GM12874 (cell line): ENCODE measurements at regions not wholly inside any gene's neighbourhood (a gene's known extent, or its start where the extent isn't known, plus 50 kb on each side); places are given as distances from the start of the nearest gene placed in this dataset.

Source experiments
- CTCF ChIP-seq: IDR thresholded peaks from 2 replicates; pipeline ENCODE4 v1.5.1; 2011; ENCODE audit warnings: low read depth, mild to moderate bottlenecking, control low read depth, low read length, moderate library complexity; ENCODE audit not compliant: insufficient read depth

GRCh38 chr11:134975866-134976376, 563.9 kb upstream of the B3GAT1 start:
- no peak for TF ChIP-seq CTCF

DNA sequence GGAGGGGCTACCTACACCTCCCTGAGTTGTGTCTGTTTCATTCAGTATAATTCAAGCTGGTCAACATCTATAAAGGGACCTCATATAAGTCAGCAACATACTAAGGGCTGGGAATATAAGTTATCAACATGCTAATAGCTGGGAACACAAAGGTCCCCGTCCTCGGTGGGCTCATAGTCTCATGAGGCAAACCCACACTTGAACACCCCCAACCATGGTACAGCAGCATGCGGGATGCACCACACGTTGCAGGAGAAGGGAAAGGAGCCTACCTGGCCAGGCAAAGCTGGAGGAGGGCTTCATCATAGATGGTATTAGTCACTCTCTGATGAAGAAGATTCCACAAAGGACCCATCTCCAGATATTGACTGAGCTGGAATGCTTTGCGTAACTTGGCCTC, 561.8 kb upstream of the B3GAT1 start:
- no peak for TF ChIP-seq CTCF

DNA sequence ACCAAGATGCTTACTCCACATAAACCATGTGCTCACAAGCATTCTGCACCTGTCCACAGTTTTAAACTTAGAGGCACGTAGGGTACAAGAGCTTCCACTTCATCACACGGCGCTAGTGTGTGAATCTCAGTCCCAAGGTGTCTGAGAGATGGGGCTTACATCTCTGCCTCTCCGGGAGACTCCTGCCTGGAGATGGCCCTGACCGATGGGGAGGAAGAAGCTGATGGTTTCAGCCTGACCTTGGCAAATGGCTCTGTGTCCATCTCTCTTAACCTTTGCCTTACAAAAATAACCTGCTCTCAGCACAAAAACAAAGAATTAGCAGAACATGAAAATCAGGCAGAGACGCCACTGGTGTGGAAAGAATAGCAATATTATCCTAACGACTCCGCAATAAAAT, 559.3 kb upstream of the B3GAT1 start:
- TF ChIP-seq CTCF, result no peak

DNA sequence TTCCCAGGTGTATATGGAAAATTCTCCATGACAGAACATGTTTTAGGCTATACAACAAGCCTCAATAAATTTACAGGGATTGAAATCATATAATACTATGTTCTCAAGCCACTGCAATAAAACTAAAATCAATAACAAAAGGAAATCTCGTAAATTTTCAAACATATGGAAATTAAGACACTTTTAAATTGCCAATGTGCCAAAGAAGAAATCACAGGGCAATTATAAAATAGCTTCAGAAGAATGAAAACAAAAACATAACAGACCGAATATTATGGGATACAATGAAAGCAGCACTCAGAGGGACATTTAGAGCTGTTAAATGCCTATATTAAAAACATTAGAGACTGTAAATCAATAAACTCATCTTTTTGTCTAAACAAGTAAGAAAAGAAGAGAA, 555.7 kb upstream of the B3GAT1 start:
- TF ChIP-seq CTCF, result no peak

- no peak for TF ChIP-seq CTCF
Observed at GRCh38 chr11:134958870-134959269, 546.8 kb upstream of the B3GAT1 start.

GRCh38 chr11:134958336-134958640, 546.2 kb upstream of the B3GAT1 start:
- TF ChIP-seq CTCF, result no peak

DNA sequence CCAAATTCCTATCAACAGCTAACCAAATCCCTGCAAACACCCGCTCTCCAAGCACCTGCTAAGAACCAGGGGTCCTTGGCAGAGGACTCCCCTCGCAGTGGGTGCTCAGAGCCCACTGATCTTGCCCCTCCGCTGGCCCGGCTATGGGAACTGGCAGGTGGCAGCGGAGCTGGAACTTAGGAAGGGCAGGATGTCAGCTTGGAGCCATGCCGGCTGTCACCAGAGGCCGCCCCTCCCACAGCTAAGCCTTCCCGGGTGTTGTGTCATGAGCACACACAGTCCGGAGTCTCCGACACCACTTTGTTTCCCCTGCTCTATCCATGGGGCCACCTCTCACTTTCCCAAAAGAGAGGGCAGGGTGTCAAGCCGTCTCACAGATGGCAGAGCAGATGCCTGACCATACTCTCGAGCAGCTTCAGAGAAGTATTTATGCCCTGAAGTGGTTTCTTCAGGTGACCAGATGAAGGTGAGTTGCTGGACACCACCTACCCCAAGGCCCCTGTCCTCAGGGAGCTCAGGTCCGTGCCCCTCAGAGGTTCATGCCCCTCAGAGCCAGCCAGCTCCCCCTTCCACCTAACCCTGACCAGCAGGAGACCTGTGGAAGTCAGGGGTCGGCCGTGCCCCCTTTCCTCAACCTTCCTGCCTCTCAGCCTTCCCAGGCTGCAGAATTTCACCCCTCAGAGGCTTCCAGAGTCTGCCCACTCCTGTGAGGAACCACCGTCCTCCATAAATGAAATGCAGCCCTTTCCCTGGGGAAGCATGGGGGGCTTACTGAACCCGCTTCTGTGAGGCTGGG, 545.7 kb upstream of the B3GAT1 start:
- no peak for TF ChIP-seq CTCF
